ENCODE measurements at regions not wholly inside any gene's neighbourhood (a gene's known extent, or its start where the extent isn't known, plus 50 kb on each side); places are given as distances from the start of the nearest gene placed in this dataset.
A peak's percentile ranks its signal among the peaks of the same experiment; 100 is the strongest.
"Not testable (repeated sequence)": the region's sequence is repeated elsewhere in the genome, so short reads cannot be mapped to it uniquely, and the experiment has no call there.

DNA sequence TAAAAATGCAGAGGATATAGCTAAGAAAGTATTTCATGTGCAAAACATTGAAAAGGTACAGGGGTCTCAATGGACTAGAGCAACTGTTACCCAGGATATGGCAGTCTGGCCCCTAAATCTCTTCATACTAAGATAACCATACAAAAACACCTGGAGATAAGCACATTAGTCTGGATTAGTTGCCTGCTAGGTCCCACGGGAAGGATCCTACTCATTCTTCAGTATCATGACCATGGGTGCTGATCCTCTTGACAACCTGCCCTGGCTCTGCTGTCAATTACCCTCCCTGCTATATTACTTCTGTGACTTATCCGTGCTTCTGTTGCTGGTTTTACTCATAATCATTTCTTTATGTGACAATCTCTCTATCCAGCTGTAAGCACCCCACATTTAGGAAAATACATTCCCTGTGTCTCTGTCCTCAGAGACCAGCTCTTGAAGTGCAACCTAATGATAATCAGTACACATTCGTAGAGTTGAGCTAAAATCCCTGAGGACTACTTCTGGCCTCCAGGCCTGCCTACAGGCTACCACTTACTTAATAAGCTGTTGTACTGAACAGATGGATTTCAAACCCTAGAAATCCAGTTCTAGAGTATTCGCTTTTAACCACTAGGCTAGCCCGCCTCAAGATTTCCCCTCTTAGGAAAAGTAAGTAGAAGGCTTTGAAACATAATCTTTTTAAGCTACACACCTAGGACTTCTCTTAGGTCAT, 190.5 kb upstream of the OR13F1 start:
- DNase-seq = no peak
- H3K4me3 ChIP-seq = no peak overlapping the region
- H3K27me3 ChIP-seq = no peaks in the 10 kb centered on the region
- no peaks in the 10 kb centered on the region for H3K9me3 ChIP-seq
- 78% methylated on average over 5 of the region's 5 CpGs for WGBS, 2 donors
- H3K27ac ChIP-seq = no peak overlapping the region
- no peak for TF ChIP-seq POLR2A (IDR thresholded peaks at IDR 0.05)
- TF ChIP-seq, protein P1, sequence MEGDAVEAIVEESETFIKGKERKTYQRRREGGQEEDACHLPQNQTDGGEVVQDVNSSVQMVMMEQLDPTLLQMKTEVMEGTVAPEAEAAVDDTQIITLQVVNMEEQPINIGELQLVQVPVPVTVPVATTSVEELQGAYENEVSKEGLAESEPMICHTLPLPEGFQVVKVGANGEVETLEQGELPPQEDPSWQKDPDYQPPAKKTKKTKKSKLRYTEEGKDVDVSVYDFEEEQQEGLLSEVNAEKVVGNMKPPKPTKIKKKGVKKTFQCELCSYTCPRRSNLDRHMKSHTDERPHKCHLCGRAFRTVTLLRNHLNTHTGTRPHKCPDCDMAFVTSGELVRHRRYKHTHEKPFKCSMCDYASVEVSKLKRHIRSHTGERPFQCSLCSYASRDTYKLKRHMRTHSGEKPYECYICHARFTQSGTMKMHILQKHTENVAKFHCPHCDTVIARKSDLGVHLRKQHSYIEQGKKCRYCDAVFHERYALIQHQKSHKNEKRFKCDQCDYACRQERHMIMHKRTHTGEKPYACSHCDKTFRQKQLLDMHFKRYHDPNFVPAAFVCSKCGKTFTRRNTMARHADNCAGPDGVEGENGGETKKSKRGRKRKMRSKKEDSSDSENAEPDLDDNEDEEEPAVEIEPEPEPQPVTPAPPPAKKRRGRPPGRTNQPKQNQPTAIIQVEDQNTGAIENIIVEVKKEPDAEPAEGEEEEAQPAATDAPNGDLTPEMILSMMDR (IDR thresholded peaks at IDR 0.05) = no peak
- H3K36me3 ChIP-seq (ENCODE audit: low read depth, missing control alignments) = no peaks in the 10 kb centered on the region
- intact Hi-C loops (cut with DNase I; ENCODE audit: low total_unique reads) = no loop called here
- H3K4me1 ChIP-seq = no peaks in the 10 kb centered on the region

DNA sequence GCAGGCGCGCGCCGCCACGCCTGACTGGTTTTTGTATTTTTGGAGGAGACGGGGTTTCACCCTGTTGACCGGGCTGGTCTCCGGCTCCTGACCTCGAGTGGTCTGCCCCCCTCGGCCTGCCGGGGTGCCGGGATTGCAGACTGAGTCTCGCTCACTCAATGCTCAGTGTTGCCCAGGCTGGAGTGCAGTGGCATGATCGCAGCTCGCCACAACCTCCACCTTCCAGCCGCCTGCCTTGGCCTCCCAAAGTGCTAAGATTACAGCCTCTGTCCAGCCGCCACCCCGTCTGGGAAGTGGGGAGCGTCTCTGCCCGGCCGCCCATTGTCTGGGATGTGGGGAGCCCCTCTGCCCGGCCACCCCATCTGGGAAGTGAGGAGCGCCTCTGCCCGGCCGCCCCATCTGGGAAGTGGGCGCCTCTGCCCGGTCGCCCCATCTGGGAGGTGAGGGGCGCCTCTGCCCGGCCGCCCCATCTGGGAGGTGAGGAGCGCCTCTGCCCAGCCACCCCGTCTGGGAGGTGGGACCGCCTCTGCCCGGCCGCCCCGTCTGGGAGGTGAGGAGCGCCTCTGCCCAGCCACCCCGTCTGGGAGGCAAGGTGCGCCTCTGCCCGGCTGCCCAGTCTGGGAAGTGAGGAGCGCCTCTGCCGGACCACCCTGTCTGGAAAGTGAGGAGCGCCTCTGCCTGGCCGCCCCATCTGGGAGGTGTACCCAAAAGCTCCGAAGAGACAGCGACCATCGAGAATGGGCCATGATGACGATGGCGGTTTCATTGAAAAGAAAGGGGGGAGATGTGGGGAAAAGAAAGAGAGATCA, 187.7 kb upstream of the OR13F1 start:
- DNase-seq; H3K27ac ChIP-seq; H3K4me1 ChIP-seq; intact Hi-C loops (cut with DNase I; ENCODE audit: low total_unique reads); H3K36me3 ChIP-seq (ENCODE audit: low read depth, missing control alignments); H3K9me3 ChIP-seq; H3K4me3 ChIP-seq; H3K27me3 ChIP-seq: not testable (repeated sequence)
- WGBS, 2 donors = 67 to 79% methylated on average over 5 to 50 of the region's 50 CpGs

DNA sequence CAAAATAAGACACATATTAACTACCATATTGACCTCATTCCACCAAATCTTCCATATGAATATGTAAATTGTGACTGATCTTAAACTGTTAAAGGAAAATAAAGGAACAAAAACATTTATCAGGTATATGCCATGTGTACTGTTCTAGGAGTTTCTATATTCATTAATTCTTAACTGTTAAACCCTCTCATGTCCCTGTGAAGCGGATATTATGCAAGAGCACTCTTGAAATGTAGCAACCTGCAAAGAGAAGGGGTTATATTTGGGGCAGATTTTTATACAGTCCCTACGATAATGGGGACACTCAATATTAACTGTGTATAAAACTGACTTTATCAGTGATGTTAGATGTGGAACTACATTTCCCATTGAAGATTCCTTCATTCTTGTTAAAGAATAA, 184.9 kb upstream of the OR13F1 start:
- no peak for DNase-seq
- 83 to 88% methylated on average over 2 of the region's 2 CpGs for WGBS, 2 donors
- Histone ChIP-seq H3K27me3 (no peaks in the 10 kb centered on the region), H3K27ac (no peak overlapping the region), H3K4me3 (no peak overlapping the region), H3K36me3 (ENCODE audit: low read depth, missing control alignments) (no peaks in the 10 kb centered on the region), H3K4me1 (no peaks in the 10 kb centered on the region), H3K9me3 (no peaks in the 10 kb centered on the region)
- TF ChIP-seq, protein P1 (IDR thresholded peaks at IDR 0.05) = no peak
- TF ChIP-seq POLR2A (IDR thresholded peaks at IDR 0.05) = no peak
- intact Hi-C loops (cut with DNase I; ENCODE audit: low total_unique reads) = no loop called here

DNA sequence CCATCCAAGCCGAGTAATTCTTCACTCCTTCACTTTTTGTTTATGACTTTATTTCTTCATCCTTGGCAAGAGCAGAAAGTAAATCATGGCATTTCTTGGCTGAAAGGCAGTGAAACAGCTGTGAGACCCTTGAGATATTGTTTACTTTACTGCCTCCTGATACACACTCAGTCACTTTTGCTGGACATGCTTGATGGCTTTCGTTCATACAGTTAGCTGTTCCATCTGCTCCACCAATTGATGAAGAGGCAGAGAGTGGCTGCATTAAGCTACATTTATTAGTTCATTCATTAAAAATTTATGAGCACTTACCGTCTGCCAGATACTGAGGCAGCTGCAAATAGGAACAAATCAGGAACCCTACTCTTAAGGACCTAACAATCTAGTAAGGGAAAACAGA, 184.4 kb upstream of the OR13F1 start:
- Histone ChIP-seq H3K36me3 (ENCODE audit: low read depth, missing control alignments) (no peaks in the 10 kb centered on the region), H3K4me3 (no peak overlapping the region), H3K9me3 (no peaks in the 10 kb centered on the region), H3K27ac (no peak overlapping the region), H3K27me3 (no peaks in the 10 kb centered on the region), H3K4me1 (no peaks in the 10 kb centered on the region)
- no peak for DNase-seq
- intact Hi-C loops (cut with DNase I; ENCODE audit: low total_unique reads) = no loop called here
- no peak for TF ChIP-seq POLR2A (IDR thresholded peaks at IDR 0.05)
- TF ChIP-seq, protein P1 (IDR thresholded peaks at IDR 0.05) = no peak
- WGBS, 2 donors = 57 to 76% methylated on average over 3 of the region's 3 CpGs

DNA sequence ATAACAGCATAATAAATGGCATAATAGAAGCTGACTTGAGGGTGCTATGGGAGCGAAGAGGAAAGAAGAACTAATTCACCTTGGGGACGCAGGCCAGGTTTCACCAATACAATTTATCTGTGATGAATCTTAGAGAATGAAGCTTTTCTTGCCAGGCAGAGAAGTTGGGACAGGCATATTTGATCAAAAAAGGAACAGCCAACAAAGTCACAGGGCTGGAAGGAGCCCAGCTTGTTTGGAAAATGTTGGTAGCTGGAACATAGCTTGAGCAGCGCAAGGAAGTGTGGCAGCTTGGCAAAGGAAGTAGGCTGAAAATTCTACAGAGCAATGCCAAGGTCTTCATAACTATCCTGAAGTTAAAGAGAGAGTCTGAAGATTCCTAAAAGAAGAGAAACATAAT, 181.5 kb upstream of the OR13F1 start:
- Histone ChIP-seq H3K9me3 (no peaks in the 10 kb centered on the region), H3K27ac (no peak overlapping the region), H3K27me3 (no peaks in the 10 kb centered on the region), H3K4me3 (no peak overlapping the region), H3K4me1 (no peaks in the 10 kb centered on the region), H3K36me3 (ENCODE audit: low read depth, missing control alignments) (no peaks in the 10 kb centered on the region)
- TF ChIP-seq, protein P1 (IDR thresholded peaks at IDR 0.05) = no peak
- TF ChIP-seq POLR2A (IDR thresholded peaks at IDR 0.05) = no peak
- intact Hi-C loops (cut with DNase I; ENCODE audit: low total_unique reads) = no loop called here
- WGBS, 2 donors = 93% methylated on average over 3 of the region's 3 CpGs
- no peak for DNase-seq

DNA sequence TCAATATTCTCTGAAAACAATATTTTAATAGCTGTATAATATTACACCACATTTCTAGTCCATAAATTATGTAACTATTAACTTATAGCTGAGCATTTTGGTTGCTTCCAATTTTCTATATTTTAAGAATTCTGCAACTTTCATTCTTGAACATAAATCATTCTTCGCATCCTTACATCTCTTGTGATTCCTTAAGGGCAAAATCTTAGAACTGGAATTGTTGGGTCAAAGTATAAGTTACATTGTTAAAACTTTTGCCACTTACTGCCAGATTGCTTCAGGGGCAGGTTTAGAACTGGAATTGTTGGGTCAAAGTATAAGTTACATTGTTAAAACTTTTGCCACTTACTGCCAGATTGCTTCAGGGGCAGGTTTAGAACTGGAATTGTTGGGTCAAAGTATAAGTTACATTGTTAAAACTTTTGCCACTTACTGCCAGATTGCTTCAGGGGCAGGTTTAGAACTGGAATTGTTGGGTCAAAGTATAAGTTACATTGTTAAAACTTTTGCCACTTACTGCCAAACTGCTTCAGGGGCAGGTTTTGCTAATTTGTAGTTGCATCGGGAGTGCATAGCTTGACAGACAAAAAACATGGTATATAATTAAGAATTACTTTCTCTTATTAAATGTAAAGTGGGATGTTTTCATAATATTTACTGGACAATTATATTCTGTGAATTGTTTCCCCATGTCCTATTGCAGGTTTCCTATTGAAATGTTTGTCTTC, 179.9 kb upstream of the OR13F1 start:
- H3K9me3 ChIP-seq; H3K4me3 ChIP-seq; H3K27ac ChIP-seq; H3K4me1 ChIP-seq; H3K27me3 ChIP-seq; intact Hi-C loops (cut with DNase I; ENCODE audit: low total_unique reads); H3K36me3 ChIP-seq (ENCODE audit: low read depth, missing control alignments): not testable (repeated sequence)
- peak; percentile 23 for DNase-seq
- WGBS, 2 donors = 50 to 60% methylated on average over 2 of the region's 2 CpGs

Measured in testis (tissue), 2 donors.